Prostate gland (tissue), 2 donors: ENCODE measurements at regions not wholly inside any gene's neighbourhood (a gene's known extent, or its start where the extent isn't known, plus 50 kb on each side); places are given as distances from the start of the nearest gene placed in this dataset.

Source experiments
- CTCF ChIP-seq, 4 experiments: fragments of 200-600 bp in 2 of 4; fragments of 450-650 bp in 2 of 4; sonication (generic) in 2 of 4; IDR thresholded peaks; 1 replicate in 3 of 4; 2 replicates in 1 of 4; pipeline ENCODE4 v1.5.1; 2016 to 2019; ENCODE audit warnings: antibody characterized with exemption in 4 of 4, mild to moderate bottlenecking in 2 of 4, moderate library complexity in 2 of 4
- POLR2A ChIP-seq: fragments of 450-650 bp; IDR thresholded peaks from one replicate; pipeline ENCODE4 v1.6.1; 2016; ENCODE audit warnings: antibody characterized with exemption, mild to moderate bottlenecking
- POLR2AphosphoS5 ChIP-seq: sonication (generic); formaldehyde crosslinking; IDR thresholded peaks from one replicate; pipeline ENCODE4 v1.6.1; 2017; ENCODE audit warnings: antibody characterized with exemption

GRCh38 chr4:66926687-66927086 is 618.6 kb downstream of the CENPC start:
- TF ChIP-seq CTCF (IDR thresholded peaks at IDR 0.05) (no peak), POLR2A (no peak), POLR2AphosphoS5 (no peak)
